H1 (cell line): ENCODE measurements at regions not wholly inside any gene's neighbourhood (a gene's known extent, or its start where the extent isn't known, plus 50 kb on each side); places are given as distances from the start of the nearest gene placed in this dataset.

Source experiments
- CTCF ChIA-PET: fragments of 300-600 bp; sonication (Branson Sonifier 250); formaldehyde crosslinking; loops from one replicate; lab custom pipeline; 2021; ENCODE audit not compliant: partially characterized antibody; lab: Charles Lee
- POLR2A ChIA-PET: fragments of 300-600 bp; sonication (Branson Sonifier 250); formaldehyde crosslinking; loops from one replicate; lab custom pipeline; 2021; ENCODE audit warnings: inconsistent platforms; ENCODE audit not compliant: partially characterized antibody; lab: Charles Lee
- DNase-seq, 2 experiments: peaks; one replicate each; pipeline versions ENCODE4 v3.0.0 to v3.0.0-alpha.2; 2010 to 2022; ENCODE audit warnings: low spot score in 2 of 2, low read depth in 1 of 2, mixed read lengths in 1 of 2
- FAIRE-seq: peaks from 2 replicates; lab custom pipeline; 2011; peaks lifted over from hg19 to GRCh38; lab: Jason Lieb, UNC
- H2AFZ ChIP-seq: 2 replicates; pipeline ENCODE4 v1.8.1; 2012; ENCODE audit warnings: low read length, inconsistent platforms
- H2AK5ac ChIP-seq: 2 replicates; pipeline ENCODE4 v1.6.1; 2013; ENCODE audit warnings: low read depth, low read length
- H2BK120ac ChIP-seq: replicated peaks from 2 replicates; pipeline ENCODE3; 2013; ENCODE audit warnings: low read depth, low read length, inconsistent platforms
- H2BK12ac ChIP-seq: 2 replicates; pipeline ENCODE4 v1.6.1; 2013; ENCODE audit warnings: low read depth, low read length
- H2BK15ac ChIP-seq: 2 replicates; pipeline ENCODE4 v1.6.1; 2013; ENCODE audit warnings: low read length
- H2BK20ac ChIP-seq: 2 replicates; pipeline ENCODE4 v1.6.1; 2013; ENCODE audit warnings: low read length
- H2BK5ac ChIP-seq: 2 replicates; pipeline ENCODE4 v1.6.1; 2013; ENCODE audit warnings: low read depth, low read length
- H3K14ac ChIP-seq: 2 replicates; pipeline ENCODE4 v1.6.1; 2013; ENCODE audit warnings: inconsistent platforms; ENCODE audit not compliant: insufficient read length
- H3K18ac ChIP-seq: 2 replicates; pipeline ENCODE4 v1.6.1; 2013; ENCODE audit warnings: low read length; ENCODE audit errors: extremely low read depth
- H3K23ac ChIP-seq: 2 replicates; pipeline ENCODE4 v1.6.1; 2013; ENCODE audit warnings: inconsistent platforms; ENCODE audit not compliant: insufficient read length
- H3K23me2 ChIP-seq: 2 replicates; pipeline ENCODE4 v1.6.1; 2013; ENCODE audit warnings: low read depth, low read length
- H3K27ac ChIP-seq: 2 replicates; pipeline ENCODE4 v1.6.1; 2011; ENCODE audit warnings: low read depth, low read length, inconsistent platforms
- H3K27me3 ChIP-seq, 4 experiments: replicated peaks in 1 of 4; 1 replicate in 1 of 4; 2 replicates in 3 of 4; pipeline versions ENCODE4 v1.6.1 to v1.8.1; 2011 to 2013; ENCODE audit warnings: low read length in 3 of 4, mild to moderate bottlenecking in 3 of 4, inconsistent platforms in 2 of 4, mixed read lengths in 2 of 4, moderate library complexity in 1 of 4; ENCODE audit not compliant: control insufficient read depth in 3 of 4, insufficient read depth in 3 of 4; ENCODE audit errors: extremely low read depth in 1 of 4
- H3K36me3 ChIP-seq, 4 experiments: 2 replicates each; pipeline versions ENCODE4 v1.6.1 to v1.8.1; 2011 to 2013; ENCODE audit warnings: mild to moderate bottlenecking in 4 of 4, low read length in 3 of 4, moderate library complexity in 2 of 4, control low read depth in 1 of 4, inconsistent platforms in 1 of 4; ENCODE audit not compliant: insufficient read depth in 4 of 4, control insufficient read depth in 2 of 4
- H3K4ac ChIP-seq: replicated peaks from 2 replicates; pipeline ENCODE3; 2013; ENCODE audit warnings: low read length, low read depth, mixed read lengths, inconsistent platforms; ENCODE audit not compliant: insufficient read length
- H3K4me1 ChIP-seq, 4 experiments: replicated peaks in 1 of 4; 1 replicate in 1 of 4; 2 replicates in 3 of 4; pipeline versions ENCODE4 v1.6.1 to v1.8.1; 2011 to 2013; ENCODE audit warnings: low read length in 3 of 4, inconsistent platforms in 2 of 4, mixed read lengths in 1 of 4; ENCODE audit not compliant: insufficient read depth in 4 of 4, control insufficient read depth in 3 of 4
- H3K4me2 ChIP-seq, 2 experiments: 2 replicates each; pipeline versions ENCODE4 v1.6.1 to v1.8.1; 2011 to 2013; ENCODE audit warnings: low read depth in 2 of 2, low read length in 2 of 2, control low read depth in 1 of 2, inconsistent platforms in 1 of 2, mild to moderate bottlenecking in 1 of 2; ENCODE audit not compliant: insufficient read depth in 1 of 2
- H3K4me3 ChIP-seq, 4 experiments: fragments of 200-600, 300-600 bp in 1 of 4; sonication (generic), shearing (Covaris generic), sonication (Bioruptor Twin) in 1 of 4; 2 replicates each; pipeline versions ENCODE4 v1.5.1 to v1.8.1; 2011 to 2016; ENCODE audit warnings: low read length in 4 of 4, low read depth in 3 of 4, control low read depth in 2 of 4, inconsistent platforms in 2 of 4, mild to moderate bottlenecking in 2 of 4, mixed read lengths in 1 of 4, moderate library complexity in 1 of 4; ENCODE audit not compliant: insufficient read depth in 2 of 4; ENCODE audit errors: extremely low read depth in 1 of 4
- H3K56ac ChIP-seq: replicated peaks from 2 replicates; pipeline ENCODE3; 2013; ENCODE audit warnings: low read depth, mild to moderate bottlenecking, mixed read lengths, low read length, inconsistent platforms; ENCODE audit not compliant: insufficient read length
- H3K79me1 ChIP-seq: 2 replicates; pipeline ENCODE4 v1.6.1; 2013; ENCODE audit warnings: low read depth, low read length, control low read depth
- H3K79me2 ChIP-seq, 2 experiments: 2 replicates each; pipeline versions ENCODE4 v1.6.1 to v1.8.1; 2012 to 2013; ENCODE audit warnings: low read length in 2 of 2, mild to moderate bottlenecking in 2 of 2, inconsistent platforms in 1 of 2; ENCODE audit not compliant: insufficient read depth in 2 of 2, control insufficient read depth in 1 of 2
- H3K9ac ChIP-seq, 4 experiments: replicated peaks in 1 of 4; 1 replicate in 1 of 4; 2 replicates in 3 of 4; pipeline versions ENCODE4 v1.6.1 to v1.8.1; 2011 to 2013; ENCODE audit warnings: low read depth in 3 of 4, low read length in 3 of 4, control low read depth in 2 of 4, mild to moderate bottlenecking in 2 of 4, moderate library complexity in 2 of 4, inconsistent platforms in 1 of 4; ENCODE audit errors: extremely low read depth in 1 of 4
- H3K9me3 ChIP-seq, 2 experiments: 2 replicates each; pipeline versions ENCODE4 v1.6.1 to v1.8.1; 2012 to 2013; ENCODE audit warnings: mild to moderate bottlenecking in 2 of 2, moderate library complexity in 2 of 2, control low read depth in 1 of 2, inconsistent platforms in 1 of 2, low read depth in 1 of 2, low read length in 1 of 2, mixed read lengths in 1 of 2; ENCODE audit not compliant: insufficient read depth in 2 of 2
- H4K20me1 ChIP-seq, 2 experiments: replicated peaks in 1 of 2; 2 replicates each; pipeline versions ENCODE3 to v1.8.1; 2011 to 2013; ENCODE audit warnings: inconsistent platforms in 2 of 2, low read length in 2 of 2, mild to moderate bottlenecking in 1 of 2; ENCODE audit not compliant: insufficient read depth in 2 of 2, control insufficient read depth in 1 of 2
- H4K5ac ChIP-seq: 2 replicates; pipeline ENCODE4 v1.6.1; 2013; ENCODE audit warnings: low read length, low read depth, mixed read lengths, inconsistent platforms; ENCODE audit not compliant: insufficient read length
- H4K8ac ChIP-seq: 2 replicates; pipeline ENCODE4 v1.8.0; 2013; ENCODE audit warnings: mild to moderate bottlenecking, moderate library complexity, low read length, inconsistent platforms; ENCODE audit not compliant: insufficient read depth; ENCODE audit errors: extremely low read depth
- H4K91ac ChIP-seq: replicated peaks from 2 replicates; pipeline ENCODE3; 2013; ENCODE audit warnings: low read length, mixed read lengths, inconsistent platforms; ENCODE audit not compliant: insufficient read length
- ASH2L ChIP-seq: fragments of 200-600, 300-600 bp; sonication (generic); IDR thresholded peaks from one replicate; pipeline ENCODE4 v1.7.1; 2017; ENCODE audit warnings: low read length
- TF ChIP-seq, protein P1 (sequence below): fragments of 300-600 bp; sonication (generic); IDR thresholded peaks from 2 replicates; pipeline ENCODE4 v1.7.1; 2012; ENCODE audit warnings: low read length, moderate library complexity, mild to moderate bottlenecking, inconsistent platforms; ENCODE audit not compliant: insufficient replicate concordance

DNA sequence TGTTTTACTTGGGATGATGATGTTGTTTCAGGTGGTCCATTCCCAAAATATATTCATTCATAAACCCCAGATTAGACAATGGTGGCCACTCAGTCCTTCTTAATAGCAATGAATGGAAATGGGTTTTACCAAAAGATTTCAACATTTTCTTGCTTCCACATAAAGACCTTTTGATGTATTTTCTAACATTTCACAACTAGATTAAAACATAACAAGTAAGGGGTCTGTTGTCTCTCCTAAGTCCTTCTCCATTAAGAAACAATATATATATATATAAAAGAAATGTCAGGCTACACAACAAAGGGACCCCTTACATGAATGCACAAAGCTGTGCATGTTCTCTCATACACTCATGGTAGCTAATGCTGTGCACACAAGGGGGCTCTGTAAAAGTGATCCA, 176.4 kb downstream of the ANXA2 start:
- no peak overlapping the region for H3K9ac ChIP-seq
- no peak overlapping the region for H3K4ac ChIP-seq
- no peaks in the 10 kb centered on the region for H3K9me3 ChIP-seq
- H2BK120ac ChIP-seq = no peak overlapping the region
- no peak overlapping the region for H3K18ac ChIP-seq
- no peaks in the 10 kb centered on the region for H3K79me1 ChIP-seq
- DNase-seq = no peak
- H2AFZ ChIP-seq = no peak overlapping the region
- H3K4me2 ChIP-seq = no peak overlapping the region
- H3K79me2 ChIP-seq = no peaks in the 10 kb centered on the region
- no peak overlapping the region for H2BK5ac ChIP-seq
- peaks cover 2% of the 10 kb centered on the region; the same call in 1 of the 2 replicates for H3K23me2 ChIP-seq
- no peak overlapping the region for H3K27ac ChIP-seq
- H2BK12ac ChIP-seq = no peak overlapping the region
- no peak overlapping the region for H2BK20ac ChIP-seq
- H3K36me3 ChIP-seq = no peaks in the 10 kb centered on the region
- no peaks in the 10 kb centered on the region for H3K4me1 ChIP-seq
- H4K8ac ChIP-seq = no peak overlapping the region
- no peaks in the 10 kb centered on the region for H4K20me1 ChIP-seq
- FAIRE-seq = no peak
- H4K91ac ChIP-seq = no peak overlapping the region
- ChIA-PET CTCF (interaction anchor here (0.6 to 4.7 kb wide), 3 partner anchors 11 to 1427 kb away, joined by 3 to 23 read pairs (median 18); no protein-coding TSS in a partner anchor), POLR2A (no interaction called here)
- H3K27me3 ChIP-seq = no peaks in the 10 kb centered on the region
- no peak overlapping the region for H3K4me3 ChIP-seq
- no peak overlapping the region for H3K14ac ChIP-seq
- no peak overlapping the region for H2BK15ac ChIP-seq
- no peak overlapping the region for H4K5ac ChIP-seq
- H3K23ac ChIP-seq = no peak overlapping the region
- no peak overlapping the region for H2AK5ac ChIP-seq
- no peak overlapping the region for H3K56ac ChIP-seq
- TF ChIP-seq, protein P1, sequence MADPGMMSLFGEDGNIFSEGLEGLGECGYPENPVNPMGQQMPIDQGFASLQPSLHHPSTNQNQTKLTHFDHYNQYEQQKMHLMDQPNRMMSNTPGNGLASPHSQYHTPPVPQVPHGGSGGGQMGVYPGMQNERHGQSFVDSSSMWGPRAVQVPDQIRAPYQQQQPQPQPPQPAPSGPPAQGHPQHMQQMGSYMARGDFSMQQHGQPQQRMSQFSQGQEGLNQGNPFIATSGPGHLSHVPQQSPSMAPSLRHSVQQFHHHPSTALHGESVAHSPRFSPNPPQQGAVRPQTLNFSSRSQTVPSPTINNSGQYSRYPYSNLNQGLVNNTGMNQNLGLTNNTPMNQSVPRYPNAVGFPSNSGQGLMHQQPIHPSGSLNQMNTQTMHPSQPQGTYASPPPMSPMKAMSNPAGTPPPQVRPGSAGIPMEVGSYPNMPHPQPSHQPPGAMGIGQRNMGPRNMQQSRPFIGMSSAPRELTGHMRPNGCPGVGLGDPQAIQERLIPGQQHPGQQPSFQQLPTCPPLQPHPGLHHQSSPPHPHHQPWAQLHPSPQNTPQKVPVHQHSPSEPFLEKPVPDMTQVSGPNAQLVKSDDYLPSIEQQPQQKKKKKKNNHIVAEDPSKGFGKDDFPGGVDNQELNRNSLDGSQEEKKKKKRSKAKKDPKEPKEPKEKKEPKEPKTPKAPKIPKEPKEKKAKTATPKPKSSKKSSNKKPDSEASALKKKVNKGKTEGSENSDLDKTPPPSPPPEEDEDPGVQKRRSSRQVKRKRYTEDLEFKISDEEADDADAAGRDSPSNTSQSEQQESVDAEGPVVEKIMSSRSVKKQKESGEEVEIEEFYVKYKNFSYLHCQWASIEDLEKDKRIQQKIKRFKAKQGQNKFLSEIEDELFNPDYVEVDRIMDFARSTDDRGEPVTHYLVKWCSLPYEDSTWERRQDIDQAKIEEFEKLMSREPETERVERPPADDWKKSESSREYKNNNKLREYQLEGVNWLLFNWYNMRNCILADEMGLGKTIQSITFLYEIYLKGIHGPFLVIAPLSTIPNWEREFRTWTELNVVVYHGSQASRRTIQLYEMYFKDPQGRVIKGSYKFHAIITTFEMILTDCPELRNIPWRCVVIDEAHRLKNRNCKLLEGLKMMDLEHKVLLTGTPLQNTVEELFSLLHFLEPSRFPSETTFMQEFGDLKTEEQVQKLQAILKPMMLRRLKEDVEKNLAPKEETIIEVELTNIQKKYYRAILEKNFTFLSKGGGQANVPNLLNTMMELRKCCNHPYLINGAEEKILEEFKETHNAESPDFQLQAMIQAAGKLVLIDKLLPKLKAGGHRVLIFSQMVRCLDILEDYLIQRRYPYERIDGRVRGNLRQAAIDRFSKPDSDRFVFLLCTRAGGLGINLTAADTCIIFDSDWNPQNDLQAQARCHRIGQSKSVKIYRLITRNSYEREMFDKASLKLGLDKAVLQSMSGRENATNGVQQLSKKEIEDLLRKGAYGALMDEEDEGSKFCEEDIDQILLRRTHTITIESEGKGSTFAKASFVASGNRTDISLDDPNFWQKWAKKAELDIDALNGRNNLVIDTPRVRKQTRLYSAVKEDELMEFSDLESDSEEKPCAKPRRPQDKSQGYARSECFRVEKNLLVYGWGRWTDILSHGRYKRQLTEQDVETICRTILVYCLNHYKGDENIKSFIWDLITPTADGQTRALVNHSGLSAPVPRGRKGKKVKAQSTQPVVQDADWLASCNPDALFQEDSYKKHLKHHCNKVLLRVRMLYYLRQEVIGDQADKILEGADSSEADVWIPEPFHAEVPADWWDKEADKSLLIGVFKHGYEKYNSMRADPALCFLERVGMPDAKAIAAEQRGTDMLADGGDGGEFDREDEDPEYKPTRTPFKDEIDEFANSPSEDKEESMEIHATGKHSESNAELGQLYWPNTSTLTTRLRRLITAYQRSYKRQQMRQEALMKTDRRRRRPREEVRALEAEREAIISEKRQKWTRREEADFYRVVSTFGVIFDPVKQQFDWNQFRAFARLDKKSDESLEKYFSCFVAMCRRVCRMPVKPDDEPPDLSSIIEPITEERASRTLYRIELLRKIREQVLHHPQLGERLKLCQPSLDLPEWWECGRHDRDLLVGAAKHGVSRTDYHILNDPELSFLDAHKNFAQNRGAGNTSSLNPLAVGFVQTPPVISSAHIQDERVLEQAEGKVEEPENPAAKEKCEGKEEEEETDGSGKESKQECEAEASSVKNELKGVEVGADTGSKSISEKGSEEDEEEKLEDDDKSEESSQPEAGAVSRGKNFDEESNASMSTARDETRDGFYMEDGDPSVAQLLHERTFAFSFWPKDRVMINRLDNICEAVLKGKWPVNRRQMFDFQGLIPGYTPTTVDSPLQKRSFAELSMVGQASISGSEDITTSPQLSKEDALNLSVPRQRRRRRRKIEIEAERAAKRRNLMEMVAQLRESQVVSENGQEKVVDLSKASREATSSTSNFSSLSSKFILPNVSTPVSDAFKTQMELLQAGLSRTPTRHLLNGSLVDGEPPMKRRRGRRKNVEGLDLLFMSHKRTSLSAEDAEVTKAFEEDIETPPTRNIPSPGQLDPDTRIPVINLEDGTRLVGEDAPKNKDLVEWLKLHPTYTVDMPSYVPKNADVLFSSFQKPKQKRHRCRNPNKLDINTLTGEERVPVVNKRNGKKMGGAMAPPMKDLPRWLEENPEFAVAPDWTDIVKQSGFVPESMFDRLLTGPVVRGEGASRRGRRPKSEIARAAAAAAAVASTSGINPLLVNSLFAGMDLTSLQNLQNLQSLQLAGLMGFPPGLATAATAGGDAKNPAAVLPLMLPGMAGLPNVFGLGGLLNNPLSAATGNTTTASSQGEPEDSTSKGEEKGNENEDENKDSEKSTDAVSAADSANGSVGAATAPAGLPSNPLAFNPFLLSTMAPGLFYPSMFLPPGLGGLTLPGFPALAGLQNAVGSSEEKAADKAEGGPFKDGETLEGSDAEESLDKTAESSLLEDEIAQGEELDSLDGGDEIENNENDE = no peak
- no peak for TF ChIP-seq ASH2L
